GM21737 (cell line): ENCODE measurements at regions not wholly inside any gene's neighbourhood (a gene's known extent, or its start where the extent isn't known, plus 50 kb on each side); places are given as distances from the start of the nearest gene placed in this dataset.

Source experiments
- ATAC-seq: cut with Tn5 transposase; IDR thresholded peaks from one replicate; pipeline ENCODE4 v1.9.1; 2021; ENCODE audit warnings: mild to moderate bottlenecking, moderate library complexity; ENCODE audit not compliant: unreplicated experiment

- no peak for ATAC-seq
Observed at GRCh38 chr12:131370321-131370720, 340.6 kb upstream of the SFSWAP start.

GRCh38 chr12:131370791-131371347 is 340.0 kb upstream of the SFSWAP start:
- ATAC-seq = no peak

GRCh38 chr12:131371401-131372170 is 339.3 kb upstream of the SFSWAP start:
- no peak for ATAC-seq

- ATAC-seq = no peak
Observed at GRCh38 chr12:131372171-131372475, 338.8 kb upstream of the SFSWAP start.

- ATAC-seq = no peak
Observed at GRCh38 chr12:131372706-131373195, 338.1 kb upstream of the SFSWAP start.

DNA sequence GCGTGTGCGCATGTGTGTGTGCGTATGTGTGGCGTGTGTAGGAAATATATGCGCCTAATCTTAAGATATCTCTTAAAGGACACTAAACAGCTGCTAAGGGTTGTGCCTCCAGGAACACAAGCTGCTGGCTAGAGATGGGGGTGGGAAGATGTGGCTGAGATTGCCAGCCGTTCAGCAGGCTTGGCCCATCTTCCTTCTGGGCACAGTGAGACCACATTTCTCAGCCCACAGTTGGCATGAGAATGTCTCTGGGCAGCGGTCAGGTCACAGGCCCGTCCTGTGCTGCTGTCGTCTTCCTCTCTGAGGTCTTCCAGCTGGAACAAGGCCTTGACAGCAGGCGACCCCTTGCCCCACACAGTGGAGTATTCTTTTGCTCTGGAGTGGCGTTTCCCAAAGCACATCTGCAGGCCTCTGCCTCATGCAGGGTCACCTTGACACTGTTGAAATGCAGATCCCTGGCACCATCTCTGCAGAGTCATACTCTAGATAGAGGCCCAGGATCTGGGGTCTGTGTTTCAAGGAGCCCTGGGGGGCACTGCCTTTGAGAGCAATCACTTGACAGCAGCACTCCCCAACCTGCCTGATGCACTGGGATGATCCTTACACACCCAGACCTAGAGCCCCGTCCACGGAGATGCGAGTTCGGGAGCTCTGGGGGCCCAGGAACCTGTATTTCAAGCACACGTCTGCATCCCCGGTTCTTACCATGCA is 335.5 kb upstream of the SFSWAP start:
- ATAC-seq = no peak

- ATAC-seq = no peak
Observed at GRCh38 chr12:131375972-131376345, 334.9 kb upstream of the SFSWAP start.

- ATAC-seq = no peak
Observed at GRCh38 chr12:131378176-131378842, 332.6 kb upstream of the SFSWAP start.

GRCh38 chr12:131378861-131379665 is 331.8 kb upstream of the SFSWAP start:
- no peak for ATAC-seq

DNA sequence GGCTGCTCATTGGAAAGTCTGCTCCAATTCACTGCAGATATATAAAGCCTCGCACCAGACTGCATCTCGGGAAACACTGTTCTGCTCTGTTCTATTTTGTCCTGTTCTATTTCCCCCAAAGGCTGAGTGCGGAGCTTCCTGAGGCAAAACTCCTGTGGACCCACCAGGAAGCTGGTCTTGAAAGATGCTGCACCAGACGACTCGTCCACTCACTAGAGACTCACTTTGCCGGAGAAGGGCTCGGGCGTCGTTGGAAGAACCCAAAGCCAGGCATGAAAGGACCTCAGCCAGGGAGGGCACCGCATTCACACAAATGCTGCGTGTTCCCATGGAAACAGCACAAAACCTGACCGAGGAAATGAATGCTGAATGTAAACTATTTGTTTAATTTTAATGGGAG is 331.2 kb upstream of the SFSWAP start:
- ATAC-seq = no peak

- no peak for ATAC-seq
Observed at GRCh38 chr12:131380220-131380964, 330.5 kb upstream of the SFSWAP start.

- ATAC-seq = no peak
Observed at GRCh38 chr12:131380965-131381705, 329.8 kb upstream of the SFSWAP start.

DNA sequence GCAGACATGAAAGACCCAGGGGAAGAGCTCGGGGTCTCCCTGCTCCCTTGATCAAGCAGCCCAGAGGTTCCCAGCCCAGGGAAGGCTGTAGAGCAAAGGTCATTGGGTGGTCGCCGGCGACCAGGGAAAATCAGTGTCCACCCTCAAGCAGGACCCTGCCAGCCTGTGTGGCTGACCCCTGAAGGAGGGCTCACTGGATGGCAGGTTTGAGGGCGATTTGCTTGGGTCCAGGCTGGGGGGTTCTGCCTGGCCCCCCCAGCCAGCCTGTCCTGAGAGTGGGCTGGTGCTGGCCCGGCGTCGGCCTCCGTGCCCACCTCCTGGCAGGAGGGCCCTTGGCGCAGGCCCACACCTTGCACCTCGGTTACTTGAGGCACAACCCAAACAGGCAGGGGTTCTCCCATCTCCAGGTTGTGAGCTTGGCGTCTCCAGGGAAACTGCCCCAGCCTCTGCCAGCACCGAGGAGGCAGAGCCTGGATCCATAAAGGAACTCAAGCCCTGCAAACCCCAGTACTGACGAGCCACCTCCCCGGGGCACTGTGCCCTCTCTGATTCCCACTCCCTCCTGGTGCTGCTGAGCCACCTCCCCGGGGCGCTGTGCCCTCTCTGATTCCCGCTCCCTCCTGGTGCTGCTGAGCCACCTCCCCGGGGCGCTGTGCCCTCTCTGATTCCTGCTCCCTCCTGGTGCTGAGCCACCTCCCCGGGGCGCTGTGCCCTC is 329.0 kb upstream of the SFSWAP start:
- no peak for ATAC-seq

DNA sequence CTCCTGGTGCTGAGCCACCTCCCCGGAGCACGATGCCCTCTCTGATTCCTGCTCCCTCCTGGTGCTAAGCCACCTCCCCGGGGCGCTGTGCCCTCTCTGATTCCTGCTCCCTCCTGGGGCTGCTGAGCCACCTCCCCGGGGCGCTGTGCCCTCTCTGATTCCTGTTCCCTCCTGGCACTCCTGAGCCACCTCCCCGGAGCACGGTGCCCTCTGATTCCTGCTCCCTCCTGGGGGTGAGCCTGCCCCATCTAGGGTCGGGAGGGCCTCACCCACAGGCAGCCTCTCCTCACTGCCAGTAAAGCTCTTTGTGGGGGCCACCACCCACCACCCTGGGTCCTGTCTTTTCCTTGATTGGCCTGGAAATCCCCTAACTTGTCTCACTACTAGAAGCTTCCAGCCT is 327.6 kb upstream of the SFSWAP start:
- no peak for ATAC-seq

DNA sequence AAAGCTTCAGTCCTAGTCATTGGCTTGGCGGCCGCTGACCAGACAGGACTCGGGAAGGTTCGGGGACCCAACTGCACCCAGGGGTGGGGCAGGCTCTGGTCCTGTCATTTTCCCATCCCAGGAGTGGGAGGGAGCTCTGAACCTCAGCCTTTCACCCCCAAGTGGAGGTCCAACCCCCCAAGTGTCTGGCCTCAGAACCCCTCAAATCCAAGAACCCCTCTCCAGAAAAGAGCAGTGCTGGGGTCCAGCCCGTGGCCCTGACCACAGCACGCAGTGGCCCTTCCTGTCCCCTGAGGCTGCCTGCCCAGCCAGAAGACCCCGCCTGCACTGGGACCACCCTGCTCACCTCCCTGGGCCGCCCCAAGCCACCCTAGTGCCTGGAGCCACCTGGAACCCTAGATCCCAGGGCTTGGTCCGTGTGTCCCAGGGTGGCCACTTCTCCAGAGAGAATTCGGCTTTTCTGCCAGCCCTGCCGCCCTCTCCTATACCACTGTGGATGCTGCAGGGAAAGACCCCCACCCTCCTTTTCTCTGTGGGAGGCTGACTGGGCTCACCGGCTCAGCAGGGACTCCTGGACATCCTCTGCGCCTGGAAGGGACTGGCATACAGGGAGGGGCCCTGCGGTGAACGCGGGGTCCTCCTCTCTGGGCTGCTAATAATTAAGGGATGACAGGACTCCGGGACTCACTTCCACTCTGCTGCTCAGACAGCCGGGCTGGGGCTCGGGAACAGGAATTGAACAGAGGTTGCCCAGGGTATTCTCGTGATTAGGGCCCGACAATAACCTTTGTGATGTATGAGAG is 326.9 kb upstream of the SFSWAP start:
- ATAC-seq = no peak

GRCh38 chr12:131384544-131384855 is 326.4 kb upstream of the SFSWAP start:
- no peak for ATAC-seq

- no peak for ATAC-seq
Observed at GRCh38 chr12:131385313-131386166, 325.4 kb upstream of the SFSWAP start.
